H9 (cell line): ENCODE measurements at regions not wholly inside any gene's neighbourhood (a gene's known extent, or its start where the extent isn't known, plus 50 kb on each side); places are given as distances from the start of the nearest gene placed in this dataset.

Source experiments
- DNase-seq: peaks from one replicate; pipeline ENCODE4 v3.0.0-alpha.2; 2017
- H2AFZ ChIP-seq: one replicate; pipeline ENCODE4 v1.6.1; 2013; ENCODE audit warnings: mild to moderate bottlenecking, low read length, control low read depth, moderate library complexity
- H2AK5ac ChIP-seq: 2 replicates; pipeline ENCODE4 v1.6.1; 2013; ENCODE audit warnings: low read length, control low read depth, mixed read lengths; ENCODE audit not compliant: insufficient read length
- H2BK120ac ChIP-seq: one replicate; pipeline ENCODE4 v1.6.1; 2013; ENCODE audit warnings: low read depth, mild to moderate bottlenecking, low read length, control low read depth, inconsistent platforms; ENCODE audit not compliant: poor library complexity, severe bottlenecking
- H2BK12ac ChIP-seq: 2 replicates; pipeline ENCODE4 v1.6.1; 2013; ENCODE audit warnings: low read length, control low read depth, mixed read lengths, low read depth; ENCODE audit not compliant: insufficient read length
- H2BK15ac ChIP-seq: 2 replicates; pipeline ENCODE4 v1.6.1; 2013; ENCODE audit warnings: low read depth, low read length, control low read depth
- H2BK20ac ChIP-seq: one replicate; pipeline ENCODE4 v1.6.1; 2013; ENCODE audit warnings: low read depth, mild to moderate bottlenecking, low read length, control low read depth, inconsistent platforms; ENCODE audit not compliant: poor library complexity, severe bottlenecking
- H2BK5ac ChIP-seq: 2 replicates; pipeline ENCODE4 v1.6.1; 2013; ENCODE audit warnings: low read length, control low read depth, mixed read lengths; ENCODE audit not compliant: insufficient read length
- H3K14ac ChIP-seq: 2 replicates; pipeline ENCODE4 v1.6.1; 2013; ENCODE audit warnings: low read length, control low read depth; ENCODE audit not compliant: insufficient read depth
- H3K18ac ChIP-seq: 2 replicates; pipeline ENCODE4 v1.6.1; 2013; ENCODE audit warnings: low read depth, mild to moderate bottlenecking, mixed read lengths, low read length, control low read depth; ENCODE audit not compliant: insufficient read length
- H3K23ac ChIP-seq: 2 replicates; pipeline ENCODE4 v1.6.1; 2013; ENCODE audit warnings: low read length, control low read depth, mixed read lengths, low read depth; ENCODE audit not compliant: insufficient read length
- H3K23me2 ChIP-seq: 2 replicates; pipeline ENCODE4 v1.6.1; 2013; ENCODE audit warnings: low read depth, mild to moderate bottlenecking, mixed read lengths, low read length, control low read depth; ENCODE audit not compliant: insufficient read length, poor library complexity, severe bottlenecking
- H3K27ac ChIP-seq: 2 replicates; pipeline ENCODE4 v1.5.1; 2013; ENCODE audit warnings: low read length, control low read depth, mixed read lengths, low read depth; ENCODE audit not compliant: insufficient read length
- H3K27me3 ChIP-seq: 2 replicates; pipeline ENCODE4 v1.6.1; 2013; ENCODE audit warnings: low read length, control low read depth, inconsistent platforms; ENCODE audit not compliant: insufficient read depth
- H3K4ac ChIP-seq: 2 replicates; pipeline ENCODE4 v1.6.1; 2013; ENCODE audit warnings: low read depth, mild to moderate bottlenecking, control low read depth, inconsistent platforms, low read length, moderate library complexity
- H3K4me1 ChIP-seq: 2 replicates; pipeline ENCODE4 v1.6.1; 2013; ENCODE audit warnings: low read length, control low read depth, inconsistent platforms; ENCODE audit not compliant: insufficient read depth
- H3K4me2 ChIP-seq: 2 replicates; pipeline ENCODE4 v1.6.1; 2013; ENCODE audit warnings: low read length, control low read depth, mixed read lengths; ENCODE audit not compliant: insufficient read length, insufficient read depth
- H3K56ac ChIP-seq: 2 replicates; pipeline ENCODE4 v1.6.1; 2013; ENCODE audit warnings: low read depth, mild to moderate bottlenecking, mixed read lengths, low read length, control low read depth; ENCODE audit not compliant: insufficient read length
- H3K79me1 ChIP-seq: 2 replicates; pipeline ENCODE4 v1.6.1; 2013; ENCODE audit warnings: low read depth, mild to moderate bottlenecking, moderate library complexity, low read length, control low read depth, inconsistent platforms; ENCODE audit not compliant: insufficient read depth, poor library complexity, severe bottlenecking
- H3K79me2 ChIP-seq: 2 replicates; pipeline ENCODE4 v1.6.1; 2013; ENCODE audit warnings: low read length, control low read depth, inconsistent platforms; ENCODE audit not compliant: insufficient read depth
- H3K9ac ChIP-seq: 2 replicates; pipeline ENCODE4 v1.6.1; 2013; ENCODE audit warnings: low read length, control low read depth, mixed read lengths; ENCODE audit not compliant: insufficient read length; ENCODE audit errors: extremely low read depth
- H3K9me3 ChIP-seq: one replicate; pipeline ENCODE4 v1.6.1; 2013; ENCODE audit warnings: low read depth, low read length, inconsistent platforms; ENCODE audit not compliant: control insufficient read depth
- H3T11ph ChIP-seq: one replicate; pipeline ENCODE4 v1.6.1; 2013; ENCODE audit warnings: mild to moderate bottlenecking, low read length, control low read depth, inconsistent platforms
- H4K20me1 ChIP-seq: one replicate; pipeline ENCODE4 v1.6.1; 2013; ENCODE audit not compliant: control insufficient read depth, insufficient read length, insufficient read depth
- H4K5ac ChIP-seq: 2 replicates; pipeline ENCODE4 v1.6.1; 2013; ENCODE audit warnings: low read depth, mild to moderate bottlenecking, mixed read lengths, low read length, control low read depth; ENCODE audit not compliant: insufficient read length
- H4K8ac ChIP-seq: replicated peaks from 2 replicates; pipeline ENCODE4 v1.6.1; 2013; ENCODE audit warnings: low read length, control low read depth, mixed read lengths, low read depth; ENCODE audit not compliant: insufficient read length
- H4K91ac ChIP-seq: 2 replicates; pipeline ENCODE4 v1.6.1; 2013; ENCODE audit warnings: low read depth, mild to moderate bottlenecking, moderate library complexity, mixed read lengths, low read length, control low read depth; ENCODE audit not compliant: insufficient read length
- H3K27ac Mint-ChIP-seq, 3 experiments: 2 replicates in 2 of 3; 3 replicates in 1 of 3; pipeline ENCODE4 v1.8.0; 2020 to 2021; ENCODE audit warnings: mixed read lengths in 3 of 3, mild to moderate bottlenecking in 1 of 3, moderate library complexity in 1 of 3
- H3K27me3 Mint-ChIP-seq: 2 replicates; pipeline ENCODE4 v1.8.0; 2021; ENCODE audit warnings: low read depth, mild to moderate bottlenecking, moderate library complexity, mixed read lengths
- H3K36me3 Mint-ChIP-seq, 3 experiments: 2 replicates in 2 of 3; 3 replicates in 1 of 3; pipeline ENCODE4 v1.8.0; 2020 to 2021; ENCODE audit warnings: low read depth in 3 of 3, mixed read lengths in 3 of 3; ENCODE audit not compliant: insufficient read depth in 1 of 3
- H3K4me1 Mint-ChIP-seq, 2 experiments: 2 replicates each; pipeline ENCODE4 v1.8.0; 2020; ENCODE audit warnings: mixed read lengths in 2 of 2
- H3K4me3 Mint-ChIP-seq, 2 experiments: 2 replicates in 1 of 2; 3 replicates in 1 of 2; pipeline ENCODE4 v1.8.0; 2020 to 2021; ENCODE audit warnings: mild to moderate bottlenecking in 2 of 2, mixed read lengths in 2 of 2, moderate library complexity in 1 of 2
- H3K9me3 Mint-ChIP-seq, 2 experiments: 2 replicates in 1 of 2; 3 replicates in 1 of 2; pipeline ENCODE4 v1.8.0; 2020; ENCODE audit warnings: mild to moderate bottlenecking in 2 of 2, mixed read lengths in 2 of 2, moderate library complexity in 1 of 2
- CTCF ChIP-seq: fragments of 200-600 bp; sonication (generic); conservative IDR thresholded peaks from 3 replicates; pipeline ENCODE4 v1.8.0; 2021; ENCODE audit warnings: antibody characterized with exemption, mild to moderate bottlenecking
- whole genome bisulfite sequencing: extraction: QIAGEN DNeasy Blood & Tissue Kit; methylation state at CpG from one replicate; pipeline ENCODE4 v1.1.7; 2013; ENCODE audit warnings: missing lambda C conversion rate, low lambda C conversion rate, mixed read lengths; ENCODE audit not compliant: insufficient read length; ENCODE audit errors: extremely low coverage; 5-methylcytosine and 5-hydroxymethylcytosine counted together

- H3K56ac ChIP-seq, result no peak overlapping the region
- no peak overlapping the region for H3K18ac ChIP-seq
- no peak overlapping the region for H3K4me3 Mint-ChIP-seq
- no peak overlapping the region for H3K4ac ChIP-seq
- whole genome bisulfite sequencing, result no CpG with 5 or more reads among the region's 4 CpGs
- no peaks in the 10 kb centered on the region for H3K23me2 ChIP-seq
- H3K23ac ChIP-seq, result no peak overlapping the region
- H3K79me1 ChIP-seq, result no peaks in the 10 kb centered on the region
- no peak overlapping the region for H3K9ac ChIP-seq
- no peak overlapping the region for H2AK5ac ChIP-seq
- no peak overlapping the region for H3K27ac Mint-ChIP-seq
- no peak overlapping the region for H3K14ac ChIP-seq
- H3K9me3 Mint-ChIP-seq, result peaks cover 9 to 12% of the 10 kb centered on the region in 2 experiments
- H3K4me1 ChIP-seq, result no peaks in the 10 kb centered on the region
- H2BK12ac ChIP-seq, result no peak overlapping the region
- H4K91ac ChIP-seq, result no peak overlapping the region
- TF ChIP-seq CTCF, result no peak
- no peaks in the 10 kb centered on the region for H3K27me3 ChIP-seq
- DNase-seq, result no peak
- H3T11ph ChIP-seq, result no peak overlapping the region
- H4K20me1 ChIP-seq, result no peaks in the 10 kb centered on the region
- H3K4me1 Mint-ChIP-seq, result no peaks in the 10 kb centered on the region
- peaks cover 6 to 31% (median 9%) of the 10 kb centered on the region in 3 experiments; a peak in 6 of 7 replicates for H3K36me3 Mint-ChIP-seq
- no peak overlapping the region for H2BK20ac ChIP-seq
- H4K8ac ChIP-seq, result no peak overlapping the region
- no peak overlapping the region for H2BK5ac ChIP-seq
- H3K27ac ChIP-seq, result no peak overlapping the region
- H2BK15ac ChIP-seq, result no peak overlapping the region
- H2AFZ ChIP-seq, result no peak overlapping the region
- no peaks in the 10 kb centered on the region for H3K9me3 ChIP-seq
- H3K79me2 ChIP-seq, result no peaks in the 10 kb centered on the region
- no peaks in the 10 kb centered on the region for H3K27me3 Mint-ChIP-seq
- no peak overlapping the region for H4K5ac ChIP-seq
- no peak overlapping the region for H3K4me2 ChIP-seq
- H2BK120ac ChIP-seq, result no peak overlapping the region
Observed at GRCh38 chr2:187642498-187642897, 88.3 kb upstream of the TFPI start.
